Testis (tissue), 2 donors: ENCODE measurements at regions not wholly inside any gene's neighbourhood (a gene's known extent, or its start where the extent isn't known, plus 50 kb on each side); places are given as distances from the start of the nearest gene placed in this dataset.

Experiments
- CTCF ChIP-seq, 3 experiments: fragments of 450-650 bp in 2 of 3; fragments of 200-600 bp in 1 of 3; sonication (generic) in 1 of 3; IDR thresholded peaks; one replicate each; pipeline ENCODE4 v1.5.1; 2016 to 2019; ENCODE audit warnings: antibody characterized with exemption in 3 of 3, mild to moderate bottlenecking in 2 of 3, moderate library complexity in 1 of 3
- POLR2A ChIP-seq: fragments of 450-650 bp; IDR thresholded peaks from one replicate; pipeline ENCODE4 v1.6.1; 2017; ENCODE audit warnings: antibody characterized with exemption, mild to moderate bottlenecking, moderate library complexity

- TF ChIP-seq CTCF (IDR thresholded peaks at IDR 0.05), result no peak
- no peak for TF ChIP-seq POLR2A
These were observed 105.4 kb downstream of the RWDD3 start for GRCh38 chr1:95339377-95339776.
